ENCODE measurements at regions not wholly inside any gene's neighbourhood (a gene's known extent, or its start where the extent isn't known, plus 50 kb on each side); places are given as distances from the start of the nearest gene placed in this dataset.

DNA sequence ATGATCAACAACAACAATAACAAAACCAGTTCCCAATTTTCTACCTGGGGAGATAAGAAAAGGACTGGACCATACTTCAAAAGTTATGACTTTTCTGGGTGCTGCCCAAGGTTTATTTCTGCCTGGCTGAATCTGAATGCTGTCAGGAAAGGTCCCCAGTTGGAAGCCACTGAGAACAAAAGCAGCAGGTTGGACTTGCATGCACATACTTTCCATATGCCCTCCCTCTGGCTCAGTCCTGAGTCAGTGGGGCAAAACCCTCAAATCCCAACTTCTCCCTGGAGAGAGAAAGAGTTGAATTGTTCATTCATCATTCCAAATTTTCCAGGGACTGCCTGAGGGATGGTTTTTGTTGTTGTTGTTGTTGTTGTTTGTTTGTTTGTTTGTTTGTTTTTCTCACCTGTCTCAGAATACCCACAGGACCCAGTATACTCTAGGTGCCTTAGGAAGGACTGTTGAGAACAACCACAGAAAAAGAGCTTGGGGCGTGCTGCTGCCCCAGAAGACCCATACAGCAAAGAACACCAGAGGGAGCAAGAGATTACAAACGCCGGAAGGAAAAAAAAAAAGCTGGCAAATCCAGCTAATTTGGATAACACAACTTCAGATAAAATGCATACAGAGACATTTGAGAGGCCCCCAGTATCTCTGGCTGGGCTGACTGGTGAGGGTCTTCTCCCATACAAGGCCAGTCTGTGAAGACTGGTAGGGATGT, 138.9 kb upstream of the INPP4B start:
- TF ChIP-seq, protein P1, sequence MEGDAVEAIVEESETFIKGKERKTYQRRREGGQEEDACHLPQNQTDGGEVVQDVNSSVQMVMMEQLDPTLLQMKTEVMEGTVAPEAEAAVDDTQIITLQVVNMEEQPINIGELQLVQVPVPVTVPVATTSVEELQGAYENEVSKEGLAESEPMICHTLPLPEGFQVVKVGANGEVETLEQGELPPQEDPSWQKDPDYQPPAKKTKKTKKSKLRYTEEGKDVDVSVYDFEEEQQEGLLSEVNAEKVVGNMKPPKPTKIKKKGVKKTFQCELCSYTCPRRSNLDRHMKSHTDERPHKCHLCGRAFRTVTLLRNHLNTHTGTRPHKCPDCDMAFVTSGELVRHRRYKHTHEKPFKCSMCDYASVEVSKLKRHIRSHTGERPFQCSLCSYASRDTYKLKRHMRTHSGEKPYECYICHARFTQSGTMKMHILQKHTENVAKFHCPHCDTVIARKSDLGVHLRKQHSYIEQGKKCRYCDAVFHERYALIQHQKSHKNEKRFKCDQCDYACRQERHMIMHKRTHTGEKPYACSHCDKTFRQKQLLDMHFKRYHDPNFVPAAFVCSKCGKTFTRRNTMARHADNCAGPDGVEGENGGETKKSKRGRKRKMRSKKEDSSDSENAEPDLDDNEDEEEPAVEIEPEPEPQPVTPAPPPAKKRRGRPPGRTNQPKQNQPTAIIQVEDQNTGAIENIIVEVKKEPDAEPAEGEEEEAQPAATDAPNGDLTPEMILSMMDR (IDR thresholded peaks at IDR 0.05; ENCODE audit: borderline replicate concordance, extremely low read depth, low read length, poor library complexity, severe bottlenecking), result peak; percentile 41
- TF ChIP-seq EZH2 (IDR thresholded peaks at IDR 0.05; ENCODE audit: borderline replicate concordance, low read depth, low read length, severe bottlenecking), result no peak
